GM23338 (cell line): ENCODE measurements at regions not wholly inside any gene's neighbourhood (a gene's known extent, or its start where the extent isn't known, plus 50 kb on each side); places are given as distances from the start of the nearest gene placed in this dataset.

ENCODE experiments used
- ATAC-seq: fragments of 200-7000 bp; cut with Tn5 transposase; 3 replicates; pipeline ENCODE4 v1.9.1; 2020
- DNase-seq: peaks from one replicate; pipeline ENCODE4 v3.0.0-alpha.2; 2015; ENCODE audit warnings: low spot score
- H2AFZ ChIP-seq: fragments of 200-600 bp; sonication (generic); 2 replicates; pipeline ENCODE4 v1.8.0; 2016; ENCODE audit warnings: antibody characterized with exemption, mild to moderate bottlenecking, moderate library complexity
- H3F3A ChIP-seq: fragments of 200-600 bp; sonication (generic); replicated peaks from 2 replicates; pipeline ENCODE4 v1.8.0; 2017; ENCODE audit warnings: antibody characterized with exemption, mixed run types, low read depth
- H3K27ac ChIP-seq: fragments of 200-600 bp; sonication (generic); 2 replicates; pipeline ENCODE4 v1.6.1; 2016; ENCODE audit warnings: low read depth
- H3K27me3 ChIP-seq: fragments of 200-600 bp; sonication (generic); 2 replicates; pipeline ENCODE4 v1.8.0; 2016; ENCODE audit warnings: mild to moderate bottlenecking, mixed run types, moderate library complexity; ENCODE audit not compliant: insufficient read depth
- H3K36me3 ChIP-seq: fragments of 200-600 bp; sonication (generic); 2 replicates; pipeline ENCODE4 v1.8.0; 2016; ENCODE audit warnings: mild to moderate bottlenecking; ENCODE audit not compliant: insufficient read depth
- H3K4me1 ChIP-seq: fragments of 200-600 bp; sonication (generic); 2 replicates; pipeline ENCODE4 v1.8.0; 2016; ENCODE audit warnings: mild to moderate bottlenecking, moderate library complexity; ENCODE audit not compliant: insufficient read depth
- H3K4me2 ChIP-seq: fragments of 200-600 bp; sonication (generic); 2 replicates; pipeline ENCODE4 v1.7.1; 2017; ENCODE audit warnings: mixed run types
- H3K4me3 ChIP-seq: fragments of 200-600 bp; sonication (generic); 2 replicates; pipeline ENCODE4 v1.6.1; 2016; ENCODE audit warnings: mixed run types
- H3K79me2 ChIP-seq: fragments of 200-600 bp; sonication (generic); replicated peaks from 2 replicates; pipeline ENCODE4 v1.8.0; 2017; ENCODE audit warnings: mild to moderate bottlenecking; ENCODE audit not compliant: insufficient read depth
- H3K9me2 ChIP-seq: fragments of 200-600 bp; sonication (generic); 2 replicates; pipeline ENCODE4 v1.8.0; 2017; ENCODE audit not compliant: insufficient read depth
- H4K20me1 ChIP-seq: fragments of 200-600 bp; sonication (generic); replicated peaks from 2 replicates; pipeline ENCODE4 v1.8.0; 2017; ENCODE audit warnings: mild to moderate bottlenecking; ENCODE audit not compliant: insufficient read depth
- H3K27ac Mint-ChIP-seq: 2 replicates; pipeline ENCODE4 v1.8.0; 2020; ENCODE audit warnings: inconsistent platforms, mild to moderate bottlenecking, moderate library complexity, mixed read lengths
- H3K27me3 Mint-ChIP-seq: 3 replicates; pipeline ENCODE4 v1.8.0; 2022; ENCODE audit warnings: low read depth, mild to moderate bottlenecking, moderate library complexity, mixed read lengths, inconsistent platforms; ENCODE audit not compliant: insufficient read depth, poor library complexity
- H3K36me3 Mint-ChIP-seq: 3 replicates; pipeline ENCODE4 v1.8.0; 2021; ENCODE audit warnings: low read depth, mild to moderate bottlenecking, inconsistent platforms, moderate library complexity, mixed read lengths
- H3K4me1 Mint-ChIP-seq: 3 replicates; pipeline ENCODE4 v1.8.0; 2020; ENCODE audit warnings: mild to moderate bottlenecking, inconsistent platforms, mixed read lengths
- H3K4me3 Mint-ChIP-seq: 3 replicates; pipeline ENCODE4 v1.8.0; 2021; ENCODE audit warnings: moderate library complexity, mild to moderate bottlenecking, inconsistent platforms, mixed read lengths
- H3K9me3 Mint-ChIP-seq: 3 replicates; pipeline ENCODE4 v1.8.0; 2020; ENCODE audit warnings: moderate library complexity, mild to moderate bottlenecking, inconsistent platforms, mixed read lengths
- CREB1 ChIP-seq: fragments of 250-450 bp; sonication (Bioruptor Pico); IDR thresholded peaks from 2 replicates; pipeline ENCODE4 v1.5.0; 2020; ENCODE audit warnings: low read depth, mild to moderate bottlenecking, moderate library complexity
- CTCF ChIP-seq, 2 experiments: fragments of 200-600 bp in 1 of 2; sonication (generic) in 1 of 2; conservative IDR thresholded peaks; 2 replicates each; pipeline versions ENCODE4 v1.5.1 to v1.6.1; 2016 to 2017; ENCODE audit warnings: antibody characterized with exemption in 2 of 2, low read depth in 2 of 2, mild to moderate bottlenecking in 2 of 2, moderate library complexity in 1 of 2
- ETS1 ChIP-seq: IDR thresholded peaks from 2 replicates; pipeline ENCODE4 v1.6.1; 2016; ENCODE audit warnings: antibody characterized with exemption
- EZH2 ChIP-seq: fragments of 200-600 bp; sonication (generic); IDR thresholded peaks from one replicate; pipeline ENCODE4 v1.8.0; 2017; ENCODE audit warnings: antibody characterized with exemption, mild to moderate bottlenecking, low read depth; ENCODE audit not compliant: unreplicated experiment
- EZH2phosphoT487 ChIP-seq: fragments of 200-600 bp; sonication (generic); IDR thresholded peaks from one replicate; pipeline ENCODE4 v1.8.1; 2018; ENCODE audit warnings: antibody characterized with exemption; ENCODE audit not compliant: unreplicated experiment
- JUNB ChIP-seq: IDR thresholded peaks from one replicate; pipeline ENCODE4 v1.6.1; 2016; ENCODE audit warnings: antibody characterized with exemption; ENCODE audit not compliant: unreplicated experiment
- STAT1 ChIP-seq: IDR thresholded peaks from one replicate; pipeline ENCODE4 v1.6.1; 2016; ENCODE audit warnings: antibody characterized with exemption; ENCODE audit not compliant: unreplicated experiment
- ZNF331 ChIP-seq: fragments of 250-450 bp; sonication (Bioruptor Pico); IDR thresholded peaks from 2 replicates; pipeline ENCODE4 v1.5.0; 2020; ENCODE audit warnings: low read depth, mild to moderate bottlenecking, moderate library complexity
- ZNF462 ChIP-seq: fragments of 250-450 bp; sonication (Bioruptor Pico); IDR thresholded peaks from 2 replicates; pipeline ENCODE4 v1.5.0; 2020; ENCODE audit warnings: mild to moderate bottlenecking, moderate library complexity

DNA sequence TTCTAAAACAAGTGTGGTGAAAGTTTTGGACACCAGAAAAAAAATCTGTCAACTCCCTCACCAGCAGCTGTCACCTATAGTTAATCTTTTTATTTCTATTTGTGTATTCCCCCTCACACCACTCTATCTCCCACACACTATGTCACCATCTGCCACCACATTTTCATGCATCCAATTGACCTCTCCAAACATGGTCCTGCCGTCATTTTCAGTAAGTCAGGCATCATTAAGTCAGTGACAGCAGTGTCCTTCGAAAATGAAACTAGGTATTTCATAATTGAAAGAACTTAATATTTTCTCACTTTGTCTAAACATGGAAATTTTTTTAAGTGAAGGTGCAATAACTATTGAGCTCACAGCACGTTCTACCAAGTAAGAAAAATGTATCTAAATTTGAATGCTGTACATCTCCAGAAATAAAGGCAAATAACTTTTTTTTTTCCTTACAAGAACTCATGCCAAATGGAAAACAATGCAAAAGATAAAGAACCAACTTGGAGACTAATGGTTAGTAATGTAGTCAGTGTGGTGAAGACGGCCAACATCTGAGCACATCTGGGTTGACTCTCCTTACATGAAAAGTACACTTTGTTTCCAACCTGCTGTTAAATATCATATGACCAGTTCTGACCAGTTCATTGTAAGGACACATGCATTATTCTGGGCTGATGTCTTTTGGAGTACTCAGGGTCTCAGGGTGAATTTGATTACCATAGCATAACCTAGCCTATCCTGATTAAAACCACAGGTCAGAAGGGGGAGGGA is 623.3 kb upstream of the MANEA start:
- Histone ChIP-seq H3F3A (no peaks in the 10 kb centered on the region), H3K27ac (no peak overlapping the region), H3K36me3 (no peaks in the 10 kb centered on the region), H3K27me3 (no peaks in the 10 kb centered on the region), H3K4me1 (no peaks in the 10 kb centered on the region), H3K4me2 (no peak overlapping the region), H2AFZ (no peak overlapping the region), H3K4me3 (no peak overlapping the region), H4K20me1 (no peaks in the 10 kb centered on the region), H3K9me2 (no peaks in the 10 kb centered on the region), H3K79me2 (no peaks in the 10 kb centered on the region)
- Mint-ChIP-seq H3K9me3 (0 out of 3 replicates have a peak, but pooled peaks cover 3% of the 10 kb centered on the region), H3K4me3 (no peak overlapping the region), H3K27me3 (no peaks in the 10 kb centered on the region), H3K27ac (no peak overlapping the region), H3K36me3 (no peaks in the 10 kb centered on the region), H3K4me1 (no peaks in the 10 kb centered on the region)
- TF ChIP-seq STAT1, result no peak
- TF ChIP-seq ZNF331 (CRISPR knock-in tag), result no peak
- TF ChIP-seq CREB1 (CRISPR knock-in tag), result no peak
- no peak for TF ChIP-seq ETS1
- ATAC-seq (no peak), DNase-seq (no peak)

- no peaks in the 10 kb centered on the region for H3K79me2 ChIP-seq
- H3K4me2 ChIP-seq, result no peak overlapping the region
- no peak for DNase-seq
- H4K20me1 ChIP-seq, result no peaks in the 10 kb centered on the region
- H3K27me3 ChIP-seq, result no peaks in the 10 kb centered on the region
- no peaks in the 10 kb centered on the region for H3K4me1 ChIP-seq
- peak overlapping the region; percentile 3; the same call in 1 of the 2 replicates for H2AFZ ChIP-seq
- H3K9me3 Mint-ChIP-seq, result 0 out of 3 replicates have a peak, but pooled peaks cover 3% of the 10 kb centered on the region
- no peaks in the 10 kb centered on the region for H3K36me3 Mint-ChIP-seq
- H3F3A ChIP-seq, result no peaks in the 10 kb centered on the region
- H3K9me2 ChIP-seq, result no peaks in the 10 kb centered on the region
- no peak overlapping the region for H3K4me3 ChIP-seq
- H3K27me3 Mint-ChIP-seq, result no peaks in the 10 kb centered on the region
- no peaks in the 10 kb centered on the region for H3K4me1 Mint-ChIP-seq
- ATAC-seq, result no peak
- no peak overlapping the region for H3K27ac Mint-ChIP-seq
- H3K27ac ChIP-seq, result no peak overlapping the region
- H3K36me3 ChIP-seq, result no peaks in the 10 kb centered on the region
- H3K4me3 Mint-ChIP-seq, result no peak overlapping the region
- TF ChIP-seq EZH2, result no peak
- no peak for TF ChIP-seq CREB1 (CRISPR knock-in tag)
- no peak for TF ChIP-seq EZH2phosphoT487
- TF ChIP-seq ZNF331 (CRISPR knock-in tag), result no peak
- no peak for TF ChIP-seq CTCF (conservative IDR thresholded peaks at IDR 0.05; ENCODE audit: low read depth in 2 of 2)
- TF ChIP-seq ZNF462 (CRISPR knock-in tag), result no peak
- no peak for TF ChIP-seq JUNB
- no peak for TF ChIP-seq STAT1
Observed at GRCh38 chr6:94955156-94955555, 622.2 kb upstream of the MANEA start.
